Stimulated activated CD8-positive, alpha-beta memory T cell treated with anti-CD3 and anti-CD28 coated beads, Interleukin-12 subunit alpha, Interleukin-12 subunit beta, amount 100 ng/mL, for 1 hour (primary cell): ENCODE measurements at regions not wholly inside any gene's neighbourhood (a gene's known extent, or its start where the extent isn't known, plus 50 kb on each side); places are given as distances from the start of the nearest gene placed in this dataset.
"Not testable (repeated sequence)": the region's sequence is repeated elsewhere in the genome, so short reads cannot be mapped to it uniquely, and the experiment has no call there.

ENCODE experiments used
- DNase-seq: peaks from one replicate; pipeline ENCODE4 v3.0.0-alpha.2; 2020; ENCODE audit warnings: low read depth

DNA sequence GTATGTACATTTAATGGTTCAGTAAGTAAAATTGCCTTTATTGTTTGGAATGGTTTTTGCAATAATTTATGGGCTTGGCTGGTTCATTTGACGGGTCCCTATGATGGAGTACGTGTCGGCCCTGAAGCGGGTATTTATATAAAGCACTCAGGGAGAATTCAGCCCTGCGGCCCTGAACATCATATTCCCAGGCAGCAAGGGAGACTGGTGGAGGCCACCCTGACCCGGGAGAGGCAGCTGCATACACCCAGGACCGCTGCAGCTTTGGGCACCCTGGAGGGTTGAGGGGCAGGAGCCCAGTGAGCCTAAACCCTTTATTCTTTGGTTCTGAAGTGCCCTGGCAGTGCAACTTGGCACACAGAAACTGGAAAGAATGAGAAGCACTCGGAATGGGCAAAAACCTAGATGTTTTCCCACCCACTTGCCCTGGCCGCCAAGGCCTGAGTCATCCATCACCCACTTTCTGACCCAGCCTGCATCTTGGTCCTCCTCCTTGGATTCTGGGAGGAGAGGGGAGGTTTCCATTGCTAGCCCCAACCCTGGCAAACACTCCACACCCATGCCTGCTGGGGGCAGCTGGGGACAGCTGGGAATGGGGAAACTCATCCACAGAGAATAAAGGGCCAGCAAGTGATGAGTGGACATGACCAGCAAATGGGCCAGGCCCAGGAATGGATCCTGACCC is 162.2 kb upstream of the TNRC6C start:
- DNase-seq = no peak

DNA sequence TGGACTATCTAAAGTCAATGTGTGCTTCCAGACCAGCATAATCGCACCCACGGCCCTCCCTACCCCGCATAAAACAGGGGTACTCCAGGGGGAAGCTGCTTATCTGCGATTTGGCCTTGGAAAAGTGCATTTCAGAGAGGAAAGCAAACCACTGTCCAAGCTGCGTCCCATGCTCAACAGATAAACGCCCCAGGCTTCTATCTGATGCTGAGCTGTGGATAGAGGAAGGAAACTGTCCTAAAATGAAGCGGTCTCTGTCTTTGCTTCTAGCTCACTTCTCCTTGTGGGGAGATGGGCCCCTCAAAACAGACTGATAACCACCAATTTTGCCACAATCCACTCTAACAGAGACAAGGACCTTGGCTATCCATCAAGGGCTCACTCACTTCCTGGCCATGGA is 160.5 kb upstream of the TNRC6C start:
- DNase-seq = no peak

DNA sequence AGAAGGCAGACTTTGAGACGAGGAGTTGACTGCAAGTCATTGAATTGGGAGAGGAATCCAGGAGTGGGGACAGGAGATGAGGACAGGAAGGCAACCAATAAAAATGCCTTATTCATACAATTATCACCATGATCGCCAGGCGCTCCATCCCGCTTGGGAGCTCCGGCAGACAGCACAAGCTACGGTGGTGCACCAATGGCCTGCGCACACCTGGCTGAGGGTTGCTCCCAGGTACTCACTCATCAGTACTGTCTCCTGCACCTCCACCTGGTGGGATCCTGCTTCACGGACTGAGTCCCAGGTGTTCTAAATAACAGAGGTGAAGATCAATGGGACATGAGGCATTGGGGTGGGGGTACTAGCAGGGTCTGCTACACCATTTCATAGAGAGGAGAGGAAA is 160.0 kb upstream of the TNRC6C start:
- no peak for DNase-seq

DNA sequence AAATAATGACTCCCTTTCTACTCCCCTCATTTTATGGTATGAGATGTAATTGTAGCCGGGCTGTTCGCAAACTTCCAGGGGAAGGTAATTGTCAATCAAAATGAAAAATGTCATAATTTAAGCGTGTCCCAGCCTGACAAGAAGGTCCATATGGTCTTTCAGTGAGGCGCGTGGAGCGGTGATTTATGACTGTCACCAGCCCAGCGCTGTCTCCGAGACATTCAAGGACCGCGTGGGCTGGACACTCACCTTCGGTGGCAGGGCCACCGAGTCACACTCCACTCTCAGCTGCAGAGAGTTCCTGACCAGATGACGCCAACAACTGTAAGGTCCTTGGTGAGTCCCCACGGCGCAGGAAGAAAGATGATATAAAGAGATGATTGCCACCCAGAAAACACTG is 157.7 kb upstream of the TNRC6C start:
- DNase-seq = no peak

DNA sequence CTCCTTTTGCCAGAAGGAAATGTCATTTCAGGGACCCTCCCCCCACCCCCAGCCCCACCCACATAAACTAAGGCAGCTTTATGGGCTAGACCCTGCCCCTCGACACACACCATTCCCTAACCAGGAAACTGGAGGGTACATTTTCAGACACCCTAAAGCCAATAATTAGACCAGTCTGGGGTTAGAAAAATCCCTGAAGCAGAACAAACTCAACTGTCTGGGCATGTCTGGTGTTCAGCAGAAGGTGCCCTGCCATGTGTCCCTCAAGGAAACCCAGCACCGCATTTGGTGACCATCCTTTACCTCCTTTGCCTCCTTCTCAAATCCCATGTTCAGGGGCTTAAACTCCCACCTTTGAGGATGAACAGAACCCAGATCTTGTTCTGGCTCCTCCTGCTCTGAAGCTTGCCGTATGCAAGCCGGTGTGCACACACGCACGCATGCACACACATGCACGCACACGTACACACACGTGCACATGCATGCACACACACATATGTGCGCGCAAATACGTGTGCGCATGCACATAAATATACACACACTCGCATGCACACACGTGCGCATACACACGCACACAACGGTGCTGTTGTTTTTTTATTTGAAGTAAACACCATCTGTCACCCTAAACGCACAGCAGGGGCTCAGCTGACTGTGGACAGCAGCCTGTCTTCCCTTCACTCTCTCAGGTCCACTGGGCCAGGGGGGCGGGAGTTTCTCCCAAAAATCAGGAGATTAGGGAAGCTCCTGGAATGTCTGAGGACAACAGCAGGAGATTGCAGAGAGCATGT is 156.8 kb upstream of the TNRC6C start:
- no peak for DNase-seq

DNA sequence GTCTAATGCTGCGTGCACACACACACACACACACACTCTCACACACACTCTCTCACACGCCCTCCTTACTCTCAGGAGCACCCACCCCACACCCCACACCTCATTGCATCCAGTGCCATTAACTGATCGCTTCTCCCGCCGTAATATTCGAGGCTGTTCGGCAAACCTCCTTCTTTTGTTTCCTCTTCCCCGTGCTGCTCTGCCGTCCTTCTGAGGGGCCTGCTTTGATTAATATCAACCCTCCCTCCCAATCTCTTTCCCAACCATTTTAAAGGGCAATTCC is 156.2 kb upstream of the TNRC6C start:
- no peak for DNase-seq

DNA sequence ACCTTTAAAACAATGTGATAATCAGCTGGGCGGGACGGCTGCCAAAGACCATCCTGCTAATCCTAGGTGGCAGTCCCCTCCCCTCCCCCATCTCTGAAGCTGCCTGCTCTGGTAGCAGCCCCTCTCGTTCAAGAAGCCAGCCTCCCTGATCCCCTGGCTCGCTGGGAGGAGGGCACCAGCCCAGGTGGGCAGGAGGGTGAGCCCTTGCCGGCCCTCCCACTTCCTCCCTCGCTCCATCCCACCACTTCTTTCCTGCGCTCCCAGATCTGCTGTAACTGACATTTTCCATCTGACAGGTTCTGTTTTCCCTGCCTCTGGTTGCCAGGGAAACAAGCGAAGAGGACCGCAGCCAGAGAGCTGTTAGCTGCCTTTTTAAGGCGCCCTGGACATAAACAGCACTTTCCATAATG is 155.7 kb upstream of the TNRC6C start:
- no peak for DNase-seq

DNA sequence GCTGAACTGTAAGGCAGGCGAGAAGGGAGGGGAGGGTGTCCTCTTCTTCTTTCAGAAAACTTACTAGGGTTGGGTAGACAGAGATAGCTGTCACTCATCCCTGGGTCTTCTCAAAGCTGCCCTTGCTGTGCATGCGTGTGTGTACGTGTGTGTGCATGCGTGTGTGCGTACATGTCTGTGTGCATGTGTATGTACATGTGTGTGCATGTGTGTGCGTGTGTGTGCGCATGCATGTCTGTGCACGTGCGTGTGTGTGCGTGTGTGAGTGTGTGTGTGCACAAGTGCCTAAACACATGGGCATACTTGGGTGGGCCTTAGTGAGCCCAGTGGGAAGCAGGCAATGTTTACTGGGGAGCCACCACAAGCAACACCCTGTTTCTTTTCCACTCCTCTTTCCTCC is 154.8 kb upstream of the TNRC6C start:
- DNase-seq = no peak

DNA sequence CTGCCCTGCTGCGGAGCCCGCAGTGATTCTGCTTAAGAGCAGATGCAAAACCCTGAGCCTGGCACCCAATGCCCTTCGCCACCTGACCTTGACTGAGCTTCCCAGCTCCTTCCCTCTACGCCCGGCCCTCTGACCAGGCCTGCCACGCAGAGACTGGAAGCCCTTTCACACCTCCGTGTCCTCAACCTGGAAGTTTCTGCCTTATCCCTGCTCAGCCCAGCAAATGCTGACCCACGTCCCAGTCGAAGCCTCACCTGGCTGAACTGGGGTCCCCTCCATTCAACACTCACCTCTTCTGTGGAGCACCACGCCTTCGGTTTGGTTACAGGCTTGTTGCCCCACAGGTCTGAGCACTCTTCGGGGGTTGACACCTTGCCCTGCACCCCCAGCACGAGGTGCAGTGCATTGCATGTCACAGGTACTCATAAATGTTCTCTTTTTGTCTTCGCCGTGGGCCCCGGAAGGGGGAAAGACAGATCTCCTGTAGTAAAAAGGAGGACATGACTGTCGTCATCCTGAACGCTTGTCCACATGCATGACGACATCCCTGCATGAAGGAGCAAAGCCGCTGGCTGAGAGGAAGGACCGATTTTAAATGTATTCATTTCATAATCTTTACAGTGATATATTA is 153.6 kb upstream of the TNRC6C start:
- DNase-seq = no peak

DNA sequence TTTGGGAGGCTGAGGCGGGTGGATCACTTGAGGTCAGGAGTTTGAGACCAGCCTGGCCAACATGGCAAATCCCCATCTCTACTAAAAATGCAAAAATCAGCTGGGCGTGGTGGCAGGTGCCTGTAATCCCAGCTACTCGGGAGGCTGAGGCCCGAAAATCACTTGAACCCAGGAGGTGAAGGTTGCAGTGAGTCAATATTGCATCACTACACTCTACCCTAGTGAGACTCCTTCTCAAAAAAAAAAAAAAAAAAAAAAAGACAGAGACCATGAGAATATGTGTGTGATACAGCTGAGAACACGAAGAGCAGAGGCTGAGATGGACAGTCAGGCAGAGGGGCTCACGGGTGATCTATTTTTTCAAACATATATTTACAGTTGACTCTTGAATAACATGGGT is 152.5 kb upstream of the TNRC6C start:
- not testable (repeated sequence) for DNase-seq

DNA sequence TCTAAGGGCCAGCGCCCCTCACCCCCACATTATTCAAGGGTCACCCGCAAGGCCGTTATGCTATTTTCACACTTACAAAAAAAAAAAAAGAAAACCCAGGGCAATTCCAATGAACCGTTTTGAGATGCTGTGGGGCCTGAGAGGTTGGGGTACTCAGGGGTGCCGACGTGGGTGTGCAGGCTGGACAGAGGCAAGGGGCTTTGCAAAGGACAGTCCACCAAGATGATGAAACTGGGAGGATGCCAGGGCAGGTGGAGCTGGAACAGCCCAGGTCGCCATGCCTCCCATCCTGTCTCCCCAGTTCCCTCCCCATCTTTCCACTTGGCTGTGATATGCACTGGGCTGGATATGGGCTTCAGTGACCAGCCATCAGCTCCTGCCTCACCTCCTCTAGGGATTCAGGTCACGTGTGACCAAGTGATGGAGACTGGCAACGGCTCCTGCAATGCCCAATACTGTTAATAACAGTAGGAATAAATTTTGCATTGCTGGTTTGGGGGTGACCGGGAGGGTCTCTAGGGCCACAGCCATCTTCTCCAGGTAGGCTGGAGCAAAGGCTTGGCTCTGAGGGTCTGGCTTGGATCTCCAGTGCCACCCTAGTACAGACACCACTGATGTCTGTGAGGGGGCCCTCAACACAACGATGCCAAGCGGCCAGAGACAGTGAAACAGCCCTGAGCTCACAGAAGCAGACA is 151.3 kb upstream of the TNRC6C start:
- no peak for DNase-seq

DNA sequence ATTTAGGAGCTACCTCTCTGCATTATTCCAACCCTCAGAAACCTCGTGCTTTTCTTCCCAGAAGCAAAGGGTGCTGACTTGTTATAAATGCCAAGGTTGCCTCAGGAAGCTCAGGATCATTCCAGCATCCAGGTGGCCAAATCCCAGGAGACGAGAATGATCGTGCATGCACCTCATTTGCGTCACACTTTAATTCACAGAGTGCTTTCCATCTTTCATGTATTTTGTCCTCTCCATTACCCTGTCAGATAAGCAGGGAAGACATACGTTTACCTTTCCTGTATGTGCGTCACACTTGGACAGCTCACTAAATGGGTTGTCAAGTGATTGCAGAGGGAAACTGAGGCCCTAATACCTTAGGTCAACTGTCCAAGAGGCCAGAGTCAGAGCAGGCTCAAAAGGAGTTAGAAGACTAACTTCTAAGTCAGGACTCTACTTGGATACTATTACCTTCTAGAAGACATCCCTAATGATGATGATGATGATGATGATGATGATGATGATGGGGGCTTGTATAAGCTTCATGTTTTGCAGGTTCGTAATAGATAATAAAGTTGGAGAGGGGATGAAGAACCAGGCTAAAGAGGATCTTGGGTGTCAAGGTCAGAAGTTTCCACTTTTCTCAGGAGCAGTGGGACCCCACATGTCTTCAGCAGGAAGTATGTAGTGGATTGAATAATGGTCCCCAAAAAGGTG is 150.6 kb upstream of the TNRC6C start:
- no peak for DNase-seq

DNA sequence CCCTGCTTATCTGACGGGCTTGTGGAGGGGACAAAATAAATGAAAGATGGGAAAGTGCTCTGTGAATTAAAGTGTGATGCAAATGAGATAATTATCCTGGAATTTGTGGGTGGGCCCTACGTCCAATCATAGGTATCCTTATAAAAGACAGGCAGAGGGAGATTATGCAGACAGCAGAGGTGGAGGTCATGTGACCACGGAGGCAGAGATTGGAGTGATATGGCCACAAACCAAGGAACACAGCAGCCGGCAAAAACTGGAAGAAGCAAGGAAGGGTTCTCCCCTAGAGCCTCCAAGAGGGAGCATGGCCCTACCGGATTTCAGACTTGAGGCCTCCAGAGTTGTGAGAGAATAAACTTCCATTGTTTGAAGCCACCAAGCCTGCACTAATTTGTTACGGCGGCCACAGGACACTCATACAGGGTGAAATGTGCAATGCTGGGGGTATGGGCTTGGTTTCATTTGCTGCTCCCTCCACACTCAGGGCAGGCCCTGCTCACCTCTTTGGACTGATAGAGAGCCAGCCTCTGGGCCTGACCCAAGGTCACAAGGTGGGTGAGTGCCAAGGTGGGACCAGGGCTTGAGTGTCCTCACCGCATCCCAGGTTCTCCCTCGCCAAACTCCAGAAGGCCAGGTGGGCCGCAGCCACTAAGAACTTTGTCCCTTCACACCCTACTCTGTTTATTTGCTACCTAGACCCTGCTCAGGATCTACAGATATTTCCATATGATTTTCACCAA is 149.6 kb upstream of the TNRC6C start:
- no peak for DNase-seq

DNA sequence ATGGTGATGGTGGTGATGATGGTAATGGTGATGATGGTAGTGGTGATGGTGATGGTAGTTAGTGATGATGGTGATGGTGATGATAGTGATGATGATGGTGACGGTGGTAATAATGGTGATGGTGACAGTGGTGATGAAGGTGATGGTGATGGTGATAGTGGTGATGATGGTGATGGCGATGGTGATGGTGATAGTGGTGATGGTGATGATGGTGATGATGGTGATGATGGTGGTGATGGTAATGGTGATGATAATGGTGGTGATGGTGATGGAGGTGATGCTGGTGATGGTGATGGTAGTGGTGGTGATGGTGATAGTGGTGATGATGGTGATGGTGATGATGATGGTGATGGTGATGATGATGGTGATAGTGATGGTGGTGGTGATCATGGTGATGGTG is 148.7 kb upstream of the TNRC6C start:
- DNase-seq = no peak

DNA sequence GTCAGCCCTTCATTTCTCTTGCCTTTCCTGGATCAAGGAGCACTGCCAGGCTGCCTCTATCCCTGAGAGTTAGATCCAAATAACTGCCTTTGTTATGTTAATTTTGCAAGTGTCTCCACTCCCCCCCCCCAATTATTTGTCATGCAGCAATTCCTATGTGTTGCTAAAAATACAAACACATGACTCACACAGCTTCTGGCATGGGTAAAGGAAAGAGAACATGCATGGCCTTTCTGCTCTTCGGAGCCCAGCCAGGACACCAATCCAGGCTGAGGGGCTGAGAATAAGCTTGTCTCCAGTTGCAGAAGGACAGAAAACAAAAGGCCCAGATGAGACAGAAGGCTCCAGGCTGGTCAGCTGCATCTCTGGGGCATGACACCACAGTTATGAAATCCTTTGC is 148.0 kb upstream of the TNRC6C start:
- DNase-seq = no peak

DNA sequence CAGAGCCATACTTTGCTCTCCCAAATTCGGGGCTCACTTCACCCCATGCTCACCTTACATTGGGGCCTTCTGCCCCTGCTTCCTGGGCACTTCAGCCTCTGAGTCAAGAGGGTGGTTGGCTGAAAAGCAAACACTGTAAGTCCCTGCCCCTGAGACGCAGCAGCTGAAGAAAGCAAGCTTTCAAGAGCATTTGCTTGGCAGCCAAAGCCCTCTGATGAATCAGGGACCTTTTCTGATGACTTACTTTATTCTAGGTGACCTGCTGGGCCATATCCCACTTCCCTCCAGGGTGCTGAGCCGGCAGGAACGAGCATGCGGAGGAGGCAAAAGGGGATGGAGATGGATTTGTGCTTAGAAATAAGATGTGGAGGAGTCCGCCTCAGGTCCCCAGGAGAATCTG is 147.0 kb upstream of the TNRC6C start:
- no peak for DNase-seq

DNA sequence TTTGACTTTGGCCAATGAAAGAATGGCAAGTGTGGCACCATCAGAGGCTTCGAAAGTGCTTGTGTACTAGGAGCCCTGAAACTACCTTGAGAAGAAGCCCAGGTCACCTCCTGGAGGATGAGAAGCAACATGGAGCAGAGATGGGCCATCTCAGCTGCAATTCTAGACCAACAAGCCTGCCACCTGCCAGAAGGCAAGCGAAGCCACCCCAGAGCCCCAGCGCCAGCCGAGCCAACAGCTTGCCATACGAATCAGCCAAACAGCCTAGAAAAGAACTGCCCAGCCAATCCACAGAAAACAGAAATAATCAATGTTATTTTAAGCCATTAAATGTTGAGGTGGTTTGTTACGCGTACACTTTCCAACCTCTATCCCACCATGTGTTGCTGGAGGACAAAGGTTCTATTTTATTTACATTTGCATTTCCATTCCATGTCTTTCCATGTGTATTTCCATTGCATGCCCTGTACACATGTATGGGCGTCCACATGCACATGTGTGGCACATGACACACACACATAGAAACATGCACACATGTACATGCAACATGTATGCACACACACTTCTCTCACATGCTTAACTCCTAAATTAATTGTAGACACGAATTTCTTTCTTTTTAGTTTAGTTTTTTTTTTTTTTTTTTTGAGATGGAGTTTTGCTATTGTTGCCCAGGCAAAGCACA is 144.3 kb upstream of the TNRC6C start:
- no peak for DNase-seq

DNA sequence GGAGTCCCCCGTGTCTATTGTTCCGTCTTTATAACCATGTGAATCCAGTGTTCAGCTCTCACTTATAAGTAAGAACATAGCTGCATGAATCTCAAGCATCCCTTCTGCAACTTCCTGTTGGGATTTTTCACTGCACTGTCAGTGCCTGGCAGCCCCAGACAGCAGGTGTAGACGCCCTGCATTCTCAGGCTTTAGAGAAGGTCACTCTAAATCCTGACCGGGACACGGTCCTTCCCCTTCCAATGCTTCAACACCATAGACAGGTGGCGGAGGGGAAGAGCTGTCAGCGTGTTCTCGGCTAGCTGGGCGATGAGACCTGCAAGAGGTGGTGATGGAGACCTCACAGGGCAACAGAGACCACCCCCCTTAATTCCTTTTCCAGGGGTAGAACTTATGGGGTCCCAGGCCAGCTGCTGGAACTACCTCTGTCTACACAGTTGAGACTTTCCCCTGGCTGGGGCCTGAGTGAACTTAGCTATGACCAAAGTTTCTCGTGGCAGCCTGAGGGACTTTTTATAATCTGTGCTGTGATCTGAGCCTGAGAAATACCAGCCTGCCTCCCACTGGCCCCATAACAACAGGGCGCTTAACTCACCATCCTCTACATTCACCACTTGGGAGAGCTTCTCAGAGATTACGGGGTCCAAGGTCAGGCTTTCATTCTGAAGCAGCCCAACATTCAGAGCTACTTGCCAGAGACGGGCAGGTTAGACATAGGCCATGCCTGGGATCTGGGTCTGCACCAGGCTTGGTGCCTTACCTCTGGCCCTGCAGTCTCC is 143.2 kb upstream of the TNRC6C start:
- DNase-seq = no peak

DNA sequence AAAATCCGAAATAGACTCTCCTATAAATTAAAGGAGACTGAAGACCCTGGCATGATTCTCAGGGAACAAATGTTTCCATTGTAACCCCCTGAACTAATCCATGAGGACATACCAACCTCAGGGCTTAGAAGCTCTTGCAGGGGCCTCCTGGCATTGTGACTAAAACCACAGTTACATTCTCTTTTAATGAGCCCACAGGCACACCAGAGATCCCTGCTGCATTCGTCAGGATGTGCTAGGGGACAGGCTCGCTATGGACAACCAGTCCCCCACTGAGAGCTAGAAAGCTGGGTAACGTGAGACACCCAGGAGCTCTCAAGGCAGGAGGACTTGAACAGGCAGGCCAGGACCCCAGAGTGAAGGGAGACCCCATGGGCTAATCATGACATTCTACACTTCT is 140.6 kb upstream of the TNRC6C start:
- no peak for DNase-seq

DNA sequence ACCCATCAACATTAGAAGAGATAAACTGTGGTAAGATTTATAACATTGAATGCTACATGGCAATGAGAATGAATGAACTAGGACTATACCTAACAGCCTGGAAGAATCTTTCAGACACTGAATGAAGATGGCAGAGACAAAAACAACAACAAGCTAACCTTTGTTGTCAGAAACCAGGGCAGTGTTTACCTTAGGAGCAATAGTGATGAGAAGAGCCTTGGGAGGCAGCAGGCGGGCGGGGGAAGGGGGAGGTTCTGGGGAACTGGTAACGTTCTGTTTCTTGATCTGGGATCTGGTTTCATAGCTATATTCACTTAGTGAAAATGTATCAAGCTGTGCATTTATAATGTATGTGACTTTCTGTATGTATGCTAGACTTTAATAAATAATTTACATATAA is 139.0 kb upstream of the TNRC6C start:
- DNase-seq = no peak
